Colonic mucosa (tissue), 4 donors: ENCODE measurements at regions not wholly inside any gene's neighbourhood (a gene's known extent, or its start where the extent isn't known, plus 50 kb on each side); places are given as distances from the start of the nearest gene placed in this dataset.

ENCODE experiments used
- DNase-seq: peaks from one replicate; pipeline ENCODE4 v3.0.0-alpha.2; 2020
- H3K27ac ChIP-seq: fragments of 200-600 bp; one replicate; pipeline ENCODE4 v1.8.0; 2021
- H3K27me3 ChIP-seq: fragments of 200-600 bp; one replicate; pipeline ENCODE4 v1.8.0; 2021
- H3K36me3 ChIP-seq: fragments of 200-600 bp; one replicate; pipeline ENCODE4 v1.8.0; 2021
- H3K4me1 ChIP-seq: fragments of 200-600 bp; one replicate; pipeline ENCODE4 v1.8.0; 2021; ENCODE audit warnings: mild to moderate bottlenecking
- H3K4me3 ChIP-seq: fragments of 200-600 bp; one replicate; pipeline ENCODE4 v1.8.0; 2021
- H3K9ac ChIP-seq, 2 donors: one replicate each; pipeline ENCODE4 v1.7.0; 2013; ENCODE audit warnings: control low read depth in 2 of 2, low read depth in 2 of 2, low read length in 2 of 2
- H3K9me3 ChIP-seq: fragments of 200-600 bp; one replicate; pipeline ENCODE4 v1.8.0; 2021
- intact Hi-C: fragments of 100-400 bp; cut with DNase I; formaldehyde crosslinking; loops from one replicate; pipeline ENCODE4 v1.14.1; 2022
- TF ChIP-seq, protein P1 (sequence below): fragments of 200-600 bp; IDR thresholded peaks from one replicate; pipeline ENCODE4 v1.8.0; 2022; ENCODE audit warnings: antibody characterized with exemption, mild to moderate bottlenecking
- donor health status: healthy.
- donor health status: DM: no; HTN: no; CAD: no.
- donor health status: DM: no; HTN: no; CAD: no.

DNA sequence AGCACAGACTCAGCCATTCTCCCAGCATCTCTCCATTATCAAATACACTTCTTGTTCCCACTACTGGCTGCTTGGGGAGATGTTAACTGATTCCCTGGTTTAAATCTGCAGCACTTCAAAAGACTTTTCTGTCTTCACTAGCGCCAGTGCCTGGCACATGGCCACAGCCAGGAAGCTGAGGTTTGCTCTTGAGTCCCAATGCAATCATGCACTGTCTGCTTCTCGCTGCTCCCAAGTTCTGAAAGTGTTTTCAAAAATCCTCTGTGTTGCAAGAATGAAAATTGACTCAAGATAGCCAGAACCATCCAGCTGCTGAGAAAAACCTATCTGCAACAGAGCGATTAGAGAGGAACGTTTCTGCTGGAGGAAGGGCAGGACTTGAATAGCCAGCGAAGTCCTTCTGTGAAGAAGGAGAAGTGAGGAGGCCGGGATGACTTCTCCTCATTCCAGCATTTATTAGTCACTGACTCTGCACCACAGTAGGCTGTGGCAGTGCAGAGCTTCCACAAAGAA, 358.4 kb upstream of the NR2F2 start:
- H3K36me3 ChIP-seq = no peaks in the 10 kb centered on the region
- H3K9ac ChIP-seq = no peak overlapping the region
- H3K4me1 ChIP-seq = no peaks in the 10 kb centered on the region
- H3K27ac ChIP-seq = no peak overlapping the region
- no peaks in the 10 kb centered on the region for H3K9me3 ChIP-seq
- DNase-seq = no peak
- TF ChIP-seq, protein P1, sequence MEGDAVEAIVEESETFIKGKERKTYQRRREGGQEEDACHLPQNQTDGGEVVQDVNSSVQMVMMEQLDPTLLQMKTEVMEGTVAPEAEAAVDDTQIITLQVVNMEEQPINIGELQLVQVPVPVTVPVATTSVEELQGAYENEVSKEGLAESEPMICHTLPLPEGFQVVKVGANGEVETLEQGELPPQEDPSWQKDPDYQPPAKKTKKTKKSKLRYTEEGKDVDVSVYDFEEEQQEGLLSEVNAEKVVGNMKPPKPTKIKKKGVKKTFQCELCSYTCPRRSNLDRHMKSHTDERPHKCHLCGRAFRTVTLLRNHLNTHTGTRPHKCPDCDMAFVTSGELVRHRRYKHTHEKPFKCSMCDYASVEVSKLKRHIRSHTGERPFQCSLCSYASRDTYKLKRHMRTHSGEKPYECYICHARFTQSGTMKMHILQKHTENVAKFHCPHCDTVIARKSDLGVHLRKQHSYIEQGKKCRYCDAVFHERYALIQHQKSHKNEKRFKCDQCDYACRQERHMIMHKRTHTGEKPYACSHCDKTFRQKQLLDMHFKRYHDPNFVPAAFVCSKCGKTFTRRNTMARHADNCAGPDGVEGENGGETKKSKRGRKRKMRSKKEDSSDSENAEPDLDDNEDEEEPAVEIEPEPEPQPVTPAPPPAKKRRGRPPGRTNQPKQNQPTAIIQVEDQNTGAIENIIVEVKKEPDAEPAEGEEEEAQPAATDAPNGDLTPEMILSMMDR = no peak
- no peak overlapping the region for H3K4me3 ChIP-seq
- no peaks in the 10 kb centered on the region for H3K27me3 ChIP-seq
- intact Hi-C loops = no loop called here

DNA sequence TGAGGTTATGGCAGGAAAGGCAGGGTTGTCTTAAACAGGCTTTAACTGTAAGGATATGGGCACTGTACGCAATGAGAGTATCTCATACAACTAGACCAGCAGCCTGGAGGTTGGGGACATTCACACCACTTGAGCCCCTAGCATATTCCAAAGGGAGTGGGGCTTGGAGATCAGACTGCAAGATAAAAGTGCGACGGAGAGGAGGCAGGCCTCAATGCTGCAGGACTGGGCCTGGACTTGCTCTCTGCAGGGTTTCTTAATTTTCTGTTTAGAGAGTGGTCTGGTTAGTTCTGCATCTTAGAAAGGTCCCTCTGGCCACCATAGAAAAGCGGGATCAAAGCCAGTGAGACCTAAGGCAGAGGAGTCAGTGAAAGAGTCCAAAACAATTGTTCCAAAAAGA, 357.7 kb upstream of the NR2F2 start:
- no peak overlapping the region for H3K27ac ChIP-seq
- no peak overlapping the region for H3K4me3 ChIP-seq
- H3K36me3 ChIP-seq = no peaks in the 10 kb centered on the region
- no peak overlapping the region for H3K9ac ChIP-seq
- intact Hi-C loops = no loop called here
- TF ChIP-seq, protein P1 = no peak
- DNase-seq = no peak
- no peaks in the 10 kb centered on the region for H3K4me1 ChIP-seq
- no peaks in the 10 kb centered on the region for H3K9me3 ChIP-seq
- H3K27me3 ChIP-seq = no peaks in the 10 kb centered on the region

DNA sequence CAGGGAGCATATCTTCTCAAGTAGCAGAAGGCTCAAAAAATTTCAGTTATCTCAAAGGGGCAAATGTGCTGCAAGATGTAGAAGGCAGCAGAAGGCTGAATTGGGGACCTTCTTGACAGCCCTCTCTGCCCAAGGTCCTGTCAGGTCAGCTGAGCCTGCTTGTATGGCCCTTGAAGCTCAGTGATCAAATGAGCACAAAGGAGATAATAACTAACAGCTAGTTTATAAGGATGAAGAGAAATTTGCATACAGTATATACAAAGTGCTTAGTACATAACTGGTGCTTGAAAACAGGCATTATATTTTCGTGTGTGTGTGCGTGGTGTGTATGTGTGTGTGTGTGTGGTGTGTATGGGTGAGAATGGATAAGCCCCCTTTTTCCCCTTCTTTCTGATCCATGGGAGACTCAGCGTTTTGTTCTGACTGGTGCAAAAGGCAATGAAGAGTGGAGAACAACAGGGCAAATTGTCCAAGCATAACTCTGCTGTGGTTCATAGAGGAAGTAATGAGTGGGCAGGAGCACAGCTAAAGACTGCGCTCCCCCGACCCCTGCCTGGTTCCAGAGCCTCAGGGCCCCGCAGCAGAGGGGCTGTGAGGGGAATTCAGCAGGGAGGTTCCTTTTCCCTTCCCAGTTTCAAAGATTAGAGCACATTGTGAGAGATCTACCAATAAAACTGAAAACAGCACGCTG, 356.8 kb upstream of the NR2F2 start:
- Histone ChIP-seq H3K27me3 (no peaks in the 10 kb centered on the region), H3K36me3 (no peaks in the 10 kb centered on the region), H3K4me3 (no peak overlapping the region), H3K9ac (no peak overlapping the region), H3K9me3 (no peaks in the 10 kb centered on the region), H3K4me1 (no peaks in the 10 kb centered on the region), H3K27ac (no peak overlapping the region)
- intact Hi-C loops = no loop called here
- no peak for DNase-seq
- TF ChIP-seq, protein P1 = no peak

DNA sequence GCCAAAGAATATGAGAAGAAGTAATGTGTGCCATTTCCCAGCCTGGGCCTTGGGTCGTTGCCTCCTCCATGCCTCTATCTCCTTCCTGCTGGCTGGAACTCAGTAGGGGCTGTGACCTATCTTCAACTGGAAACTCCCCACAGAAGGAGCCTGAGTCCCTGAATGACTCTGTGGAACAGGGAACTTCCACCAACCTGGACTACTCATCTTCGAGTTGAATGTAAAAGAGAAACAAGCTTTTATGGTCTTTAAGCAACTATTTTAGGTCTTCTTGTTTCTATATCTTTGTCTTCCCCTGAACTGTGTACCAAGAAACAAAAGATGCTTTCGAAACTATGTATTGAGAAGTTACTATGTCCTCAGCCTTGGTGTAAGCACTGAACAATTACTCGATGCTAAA, 355.3 kb upstream of the NR2F2 start:
- no peak overlapping the region for H3K9ac ChIP-seq
- H3K9me3 ChIP-seq = no peaks in the 10 kb centered on the region
- no peaks in the 10 kb centered on the region for H3K27me3 ChIP-seq
- H3K4me1 ChIP-seq = no peaks in the 10 kb centered on the region
- TF ChIP-seq, protein P1 = no peak
- intact Hi-C loops = no loop called here
- H3K36me3 ChIP-seq = no peaks in the 10 kb centered on the region
- no peak for DNase-seq
- no peak overlapping the region for H3K27ac ChIP-seq
- H3K4me3 ChIP-seq = no peak overlapping the region

DNA sequence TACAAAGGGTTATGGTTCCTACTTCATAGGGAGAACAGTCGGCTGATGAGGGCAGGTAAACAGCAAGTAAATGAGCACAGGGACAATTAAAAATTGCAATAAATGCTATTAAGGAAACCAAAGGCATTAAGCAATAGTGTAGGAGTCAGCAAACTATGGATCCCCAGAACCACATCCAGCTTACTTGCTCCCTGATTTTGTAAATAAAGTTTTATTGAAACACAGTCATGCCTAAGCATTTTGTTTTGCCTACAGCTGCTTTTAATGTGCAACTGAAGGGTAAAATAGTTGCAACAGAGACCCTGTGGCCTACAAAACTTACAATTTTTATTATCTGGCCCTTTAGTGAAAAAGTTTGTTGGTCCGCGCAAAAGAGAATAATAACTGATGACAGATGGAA, 351.2 kb upstream of the NR2F2 start:
- Histone ChIP-seq H3K9ac (no peak overlapping the region), H3K4me3 (no peak overlapping the region), H3K36me3 (no peaks in the 10 kb centered on the region), H3K4me1 (no peaks in the 10 kb centered on the region), H3K27me3 (no peaks in the 10 kb centered on the region), H3K9me3 (no peaks in the 10 kb centered on the region), H3K27ac (no peak overlapping the region)
- intact Hi-C loops = no loop called here
- TF ChIP-seq, protein P1 = no peak
- DNase-seq = no peak
